SU-DHL-6 (cell line): ENCODE measurements at regions not wholly inside any gene's neighbourhood (a gene's known extent, or its start where the extent isn't known, plus 50 kb on each side); places are given as distances from the start of the nearest gene placed in this dataset.

ENCODE experiments used
- EZH2phosphoT487 ChIP-seq: fragments of 200-600 bp; sonication (generic), shearing (Covaris generic); conservative IDR thresholded peaks from 2 replicates; pipeline ENCODE4 v1.6.1; 2018; ENCODE audit warnings: mild to moderate bottlenecking, antibody characterized with exemption, low read length, moderate library complexity, mixed read lengths
- TF ChIP-seq, protein P1 (sequence below): fragments of 200-600 bp; sonication (generic); IDR thresholded peaks from one replicate; pipeline ENCODE4 v1.5.1; 2017; ENCODE audit warnings: antibody characterized with exemption, mild to moderate bottlenecking, low read length, moderate library complexity; ENCODE audit not compliant: insufficient read depth, poor library complexity, severe bottlenecking

DNA sequence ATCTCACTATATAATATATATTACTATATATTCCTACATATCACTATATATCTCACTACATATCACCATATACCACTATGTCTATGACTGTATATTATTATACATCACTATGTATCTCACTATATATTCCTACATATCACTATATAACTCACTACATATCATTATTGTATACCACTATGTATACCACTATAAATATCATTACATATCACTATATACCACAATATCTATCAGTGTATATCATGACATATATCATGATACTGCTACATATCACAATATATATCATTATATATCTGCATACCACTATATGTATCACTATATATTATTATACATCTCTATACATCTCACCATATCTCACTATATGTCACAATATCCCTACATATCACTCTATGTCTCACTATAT lies 121.5 kb downstream of the ASCL4 start:
- TF ChIP-seq, protein P1, sequence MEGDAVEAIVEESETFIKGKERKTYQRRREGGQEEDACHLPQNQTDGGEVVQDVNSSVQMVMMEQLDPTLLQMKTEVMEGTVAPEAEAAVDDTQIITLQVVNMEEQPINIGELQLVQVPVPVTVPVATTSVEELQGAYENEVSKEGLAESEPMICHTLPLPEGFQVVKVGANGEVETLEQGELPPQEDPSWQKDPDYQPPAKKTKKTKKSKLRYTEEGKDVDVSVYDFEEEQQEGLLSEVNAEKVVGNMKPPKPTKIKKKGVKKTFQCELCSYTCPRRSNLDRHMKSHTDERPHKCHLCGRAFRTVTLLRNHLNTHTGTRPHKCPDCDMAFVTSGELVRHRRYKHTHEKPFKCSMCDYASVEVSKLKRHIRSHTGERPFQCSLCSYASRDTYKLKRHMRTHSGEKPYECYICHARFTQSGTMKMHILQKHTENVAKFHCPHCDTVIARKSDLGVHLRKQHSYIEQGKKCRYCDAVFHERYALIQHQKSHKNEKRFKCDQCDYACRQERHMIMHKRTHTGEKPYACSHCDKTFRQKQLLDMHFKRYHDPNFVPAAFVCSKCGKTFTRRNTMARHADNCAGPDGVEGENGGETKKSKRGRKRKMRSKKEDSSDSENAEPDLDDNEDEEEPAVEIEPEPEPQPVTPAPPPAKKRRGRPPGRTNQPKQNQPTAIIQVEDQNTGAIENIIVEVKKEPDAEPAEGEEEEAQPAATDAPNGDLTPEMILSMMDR: no peak
- no peak for TF ChIP-seq EZH2phosphoT487
